ENCODE measurements at regions not wholly inside any gene's neighbourhood (a gene's known extent, or its start where the extent isn't known, plus 50 kb on each side); places are given as distances from the start of the nearest gene placed in this dataset.
"Not testable (repeated sequence)": the region's sequence is repeated elsewhere in the genome, so short reads cannot be mapped to it uniquely, and the experiment has no call there.

DNA sequence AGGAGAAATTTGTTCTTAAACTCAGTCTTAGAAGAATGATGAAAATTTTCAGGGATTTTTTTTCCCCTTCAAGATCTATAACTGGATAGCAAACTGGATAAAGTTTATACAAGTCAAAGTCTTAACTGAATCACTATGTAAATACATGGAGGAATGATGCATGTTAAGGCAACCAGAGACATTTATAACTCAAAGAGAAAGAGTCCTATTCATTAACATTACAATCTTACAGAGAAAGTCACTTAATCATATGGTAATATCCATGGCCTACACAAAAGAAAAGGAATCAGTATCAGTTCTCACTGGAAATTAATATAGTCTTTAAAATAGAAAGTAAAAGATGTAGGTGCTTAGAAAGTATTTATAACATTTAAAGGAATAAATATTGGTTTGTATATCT, 869.1 kb downstream of the TBL1XR1 start:
- intact Hi-C loops (cut with micrococcal nuclease), result no loop called here

DNA sequence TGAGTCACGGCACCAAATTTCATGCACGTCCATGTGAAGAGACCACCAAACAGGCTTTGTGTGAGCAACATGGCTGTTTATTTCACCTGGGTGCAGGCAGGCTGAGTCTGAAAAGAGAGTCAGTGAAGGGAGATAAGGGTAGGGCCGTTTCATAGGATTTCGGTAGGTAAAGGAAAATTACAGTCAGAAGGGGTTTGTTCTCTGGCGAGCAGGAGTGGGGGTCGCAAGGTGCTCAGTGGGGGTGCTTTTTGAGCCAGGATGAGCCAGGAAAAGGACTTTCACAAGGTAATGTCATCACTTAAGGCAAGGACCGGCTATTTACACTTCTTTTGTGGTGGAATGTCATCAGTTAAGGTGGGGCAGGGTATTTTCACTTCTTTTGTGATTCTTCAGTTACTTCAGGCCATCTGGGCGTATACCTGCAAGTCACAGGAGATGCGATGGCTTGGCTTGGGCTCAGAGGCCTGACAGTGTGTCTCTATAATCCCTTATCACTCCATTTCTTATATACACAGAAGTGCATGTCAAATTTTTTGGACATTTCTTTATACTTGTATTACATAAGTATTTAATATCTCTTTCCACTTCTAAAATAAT, 870.3 kb downstream of the TBL1XR1 start:
- intact Hi-C loops (cut with micrococcal nuclease); DNase-seq; ATAC-seq: not testable (repeated sequence)

More for the DNA sequence above, 869.1 kb downstream of the TBL1XR1 start:
- DNase-seq (no peak), ATAC-seq (no peak)

DNA sequence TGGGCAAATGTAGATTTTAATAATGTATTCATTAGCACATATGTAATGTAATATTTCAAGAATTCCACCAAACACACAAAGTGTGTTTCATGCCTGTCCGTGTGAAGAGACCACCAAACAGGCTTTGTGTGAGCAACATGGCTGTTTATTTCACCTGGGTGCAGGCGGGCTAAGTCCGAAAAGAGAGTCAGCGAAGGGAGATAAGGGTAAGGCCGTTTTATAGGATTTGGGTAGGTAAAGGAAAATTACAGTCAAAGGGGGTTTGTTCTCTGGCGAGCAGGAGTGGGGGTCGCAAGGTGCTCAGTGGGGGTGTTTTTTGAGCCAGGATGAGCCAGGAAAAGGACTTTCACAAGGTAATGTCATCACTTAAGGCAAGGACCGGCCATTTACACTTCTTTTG, 875.8 kb downstream of the TBL1XR1 start:
- ATAC-seq; intact Hi-C loops (cut with micrococcal nuclease); DNase-seq: not testable (repeated sequence)

DNA sequence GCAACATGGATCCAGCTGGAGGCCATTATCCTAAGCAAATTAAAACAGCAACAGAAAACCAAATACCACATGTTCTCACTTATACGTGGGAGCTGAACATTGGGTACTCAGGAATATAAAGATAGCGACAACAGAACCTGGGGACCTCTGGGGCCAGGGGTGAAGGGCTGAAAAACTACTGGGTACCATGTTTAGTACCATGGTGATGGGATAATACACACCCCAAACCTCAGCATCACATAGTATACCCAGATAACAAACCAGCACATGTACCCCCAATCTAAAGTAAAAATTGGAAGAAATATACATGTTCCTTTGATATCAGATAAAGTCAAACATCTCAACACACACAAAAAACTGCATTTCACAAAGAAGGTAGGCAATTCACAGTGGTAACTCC, 876.2 kb downstream of the TBL1XR1 start:
- DNase-seq (no peak), ATAC-seq (no peak)
- intact Hi-C loops (cut with micrococcal nuclease), result no loop called here

DNA sequence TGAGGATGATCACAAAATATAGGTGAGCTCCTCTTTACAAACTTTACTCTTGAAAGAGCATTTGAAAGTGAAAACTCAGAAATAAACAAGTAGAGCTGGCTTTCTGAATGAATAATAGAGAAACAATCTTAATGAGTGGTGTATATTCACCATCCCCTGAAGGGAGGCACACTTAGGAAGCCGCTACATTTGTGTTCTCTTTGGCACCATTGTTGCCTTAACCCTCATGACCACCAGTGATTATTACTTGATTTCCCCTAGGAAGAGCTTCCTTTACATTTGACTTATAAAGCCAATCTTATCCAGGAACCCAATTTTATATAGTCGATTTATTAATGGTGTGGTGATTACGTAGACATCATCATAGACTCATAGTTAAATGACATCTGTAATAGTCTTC, 883.9 kb downstream of the TBL1XR1 start:
- no peak for DNase-seq
- no peak for ATAC-seq
- intact Hi-C loops (cut with micrococcal nuclease), result no loop called here

DNA sequence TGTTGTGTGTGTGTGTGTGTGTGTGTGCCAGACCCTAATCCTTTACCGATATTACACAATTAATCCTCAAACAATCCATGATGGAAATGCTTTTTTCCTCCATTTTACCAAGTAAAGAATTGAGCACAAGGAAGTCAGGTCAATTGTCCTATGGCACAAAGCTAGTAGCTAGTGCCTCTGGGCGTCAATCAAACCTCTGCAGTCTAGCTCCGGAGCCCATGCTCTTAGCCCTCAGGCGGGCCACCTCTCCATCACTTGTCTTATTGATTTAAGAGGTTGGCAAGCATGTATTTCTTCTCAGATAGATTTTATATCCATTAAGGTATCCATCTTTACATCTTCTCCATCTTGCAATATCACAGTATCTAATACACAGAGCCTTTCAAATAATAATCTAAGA, 886.6 kb downstream of the TBL1XR1 start:
- DNase-seq (no peak), ATAC-seq (no peak)
- intact Hi-C loops (cut with micrococcal nuclease), result no loop called here

DNA sequence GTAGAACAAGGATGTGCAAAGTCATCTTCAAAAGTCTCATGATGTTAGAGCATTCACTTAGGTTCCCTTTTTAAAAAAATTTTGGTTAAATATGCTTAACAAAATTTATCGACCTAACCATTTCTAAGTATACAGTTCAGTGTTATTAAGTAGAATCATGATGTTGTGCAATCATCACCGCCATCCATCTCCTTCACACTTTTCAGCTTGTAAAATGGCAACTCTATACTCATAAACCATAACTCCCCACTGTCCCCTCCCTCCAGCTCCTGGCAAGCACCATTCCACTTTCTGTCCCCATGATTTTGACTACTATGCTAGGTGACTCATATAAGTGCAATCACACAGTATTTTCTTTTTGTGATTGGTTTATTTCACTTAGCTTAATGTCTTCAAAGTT, 895.0 kb downstream of the TBL1XR1 start:
- ATAC-seq (no peak), DNase-seq (no peak)
- intact Hi-C loops (cut with micrococcal nuclease), result no loop called here

DNA sequence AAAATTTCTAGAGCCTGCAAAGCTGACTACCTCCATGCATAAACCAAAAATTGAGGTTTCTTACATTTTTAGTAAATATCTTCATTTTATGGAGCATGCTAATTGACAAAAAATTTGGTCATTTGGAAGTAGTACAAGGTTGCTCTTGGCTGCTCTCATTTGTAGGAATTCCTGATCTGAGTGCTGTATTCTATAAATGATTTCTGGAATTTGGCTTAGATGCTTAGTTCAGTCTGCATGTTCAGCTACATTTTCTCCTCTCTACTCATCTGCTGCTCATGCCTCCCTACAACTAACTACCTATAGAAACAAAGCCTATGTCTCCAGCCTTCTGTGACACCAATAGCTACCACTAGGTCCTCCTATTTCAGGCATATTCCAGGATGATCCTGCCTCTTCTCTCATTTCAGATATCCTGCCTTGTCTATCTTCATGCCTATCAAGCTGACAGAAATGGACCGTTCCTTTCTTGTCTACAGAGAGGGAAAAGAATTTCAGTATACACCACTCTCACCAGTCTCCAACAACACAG, 901.1 kb downstream of the TBL1XR1 start:
- ATAC-seq (no peak), DNase-seq (no peak)
- intact Hi-C loops (cut with micrococcal nuclease), result no loop called here

DNA sequence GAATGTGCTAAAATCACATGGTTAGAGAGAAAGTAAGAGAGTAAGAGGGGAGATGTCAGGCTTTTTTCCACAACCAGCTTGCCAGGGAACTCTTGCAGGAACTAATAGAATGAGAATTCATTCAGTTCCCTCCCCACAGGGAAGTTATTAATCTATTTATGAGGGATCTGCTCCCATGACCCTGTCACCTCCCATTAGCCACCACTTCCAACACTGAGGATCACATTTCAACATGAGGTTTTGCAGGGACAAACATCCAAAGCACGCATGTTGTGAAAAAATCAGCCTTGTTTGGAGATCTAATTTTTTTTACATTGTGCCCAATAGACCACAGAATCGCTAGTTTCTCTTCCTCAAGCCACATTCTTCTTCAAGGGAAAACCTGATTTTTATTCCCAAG, 904.0 kb downstream of the TBL1XR1 start:
- intact Hi-C loops (cut with micrococcal nuclease), result no loop called here
- DNase-seq, result no peak
- no peak for ATAC-seq

DNA sequence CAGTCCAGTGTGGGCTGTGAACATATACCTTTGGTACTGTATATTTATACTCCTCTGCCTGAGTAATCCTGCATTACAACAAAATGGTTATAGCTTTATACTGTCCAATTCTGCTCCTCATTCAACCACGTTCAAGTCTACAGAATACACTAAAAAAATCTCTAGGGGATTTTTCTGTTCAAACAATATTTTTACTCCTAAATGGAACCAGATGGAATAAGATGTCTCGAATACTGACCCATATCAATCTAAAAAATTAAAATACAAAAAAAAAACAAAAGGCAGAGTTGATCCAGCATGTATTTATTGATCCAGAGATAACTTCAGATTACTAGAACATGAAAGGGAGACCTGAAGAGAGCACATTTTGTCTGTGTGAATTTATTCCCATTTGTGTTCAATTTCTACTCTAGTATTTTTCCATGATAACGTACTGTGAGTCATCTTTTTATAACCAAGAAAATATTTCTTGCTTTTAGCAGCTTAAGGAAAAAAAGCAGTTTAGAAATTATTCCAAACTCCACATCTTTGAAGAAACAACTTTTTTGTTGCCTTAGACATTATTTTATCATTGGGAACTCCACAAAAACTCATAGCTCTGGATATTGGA, 910.7 kb downstream of the TBL1XR1 start:
- DNase-seq (no peak), ATAC-seq (no peak)
- intact Hi-C loops (cut with micrococcal nuclease), result no loop called here

DNA sequence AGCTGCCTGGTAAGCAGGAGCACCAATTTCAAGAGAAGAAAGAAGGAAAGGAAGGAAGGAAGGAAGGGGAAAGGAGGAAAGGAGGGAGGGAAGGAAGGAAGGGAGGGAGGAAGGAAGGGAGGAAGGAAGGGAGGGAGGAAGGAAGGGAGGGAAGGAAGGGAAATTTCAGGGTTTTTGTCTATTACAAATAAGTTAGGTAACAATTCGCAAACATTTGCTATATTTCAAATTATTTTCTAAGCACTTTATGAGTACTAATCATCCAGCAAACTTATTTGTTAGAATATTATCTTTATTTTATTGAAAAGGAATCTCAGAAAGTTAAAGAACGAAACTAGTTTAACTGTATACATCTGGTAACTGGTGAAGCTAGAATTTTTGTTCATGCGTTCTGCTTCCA, 921.7 kb downstream of the TBL1XR1 start:
- intact Hi-C loops (cut with micrococcal nuclease), result no loop called here
- DNase-seq, result no peak
- no peak for ATAC-seq

DNA sequence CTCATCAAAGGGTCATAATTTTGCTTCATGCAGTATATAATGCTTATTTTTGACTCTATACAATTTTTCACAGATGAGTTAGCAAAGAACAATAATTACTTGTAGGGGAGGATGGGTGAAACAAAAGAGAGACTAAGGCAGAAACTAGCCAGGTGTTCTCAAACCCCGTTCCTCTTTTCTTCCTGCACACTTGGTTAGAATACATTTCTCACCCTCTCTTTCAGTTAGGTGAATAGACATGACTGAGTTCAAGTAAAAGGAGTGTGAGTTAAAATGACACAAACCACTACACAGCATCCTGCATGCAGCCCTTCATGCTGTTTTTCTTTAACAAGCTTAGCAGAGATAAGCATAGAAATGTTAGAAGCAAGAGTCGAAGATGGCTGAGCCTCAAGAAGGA, 922.2 kb downstream of the TBL1XR1 start:
- no peak for ATAC-seq
- intact Hi-C loops (cut with micrococcal nuclease), result no loop called here
- DNase-seq, result no peak

DNA sequence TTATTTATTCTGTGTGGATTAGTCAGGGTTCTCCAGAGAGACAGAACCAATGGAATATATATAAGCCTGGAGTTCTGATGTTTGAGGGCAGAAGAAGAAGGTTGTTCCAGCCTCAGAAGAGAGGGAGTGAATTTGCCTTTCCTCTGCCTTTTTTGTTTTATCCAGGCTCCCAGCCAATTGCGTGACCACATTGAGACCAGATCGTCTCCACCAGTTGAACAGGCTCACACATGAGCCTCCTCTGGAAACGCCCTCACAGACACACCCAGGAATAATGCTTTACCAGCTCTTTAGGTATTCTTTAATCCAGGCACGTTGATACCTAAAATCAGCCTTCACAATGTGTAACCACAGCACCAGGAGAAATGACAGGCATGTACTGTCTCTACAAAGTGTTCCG, 923.1 kb downstream of the TBL1XR1 start:
- ATAC-seq (no peak), DNase-seq (no peak)
- intact Hi-C loops (cut with micrococcal nuclease), result no loop called here

DNA sequence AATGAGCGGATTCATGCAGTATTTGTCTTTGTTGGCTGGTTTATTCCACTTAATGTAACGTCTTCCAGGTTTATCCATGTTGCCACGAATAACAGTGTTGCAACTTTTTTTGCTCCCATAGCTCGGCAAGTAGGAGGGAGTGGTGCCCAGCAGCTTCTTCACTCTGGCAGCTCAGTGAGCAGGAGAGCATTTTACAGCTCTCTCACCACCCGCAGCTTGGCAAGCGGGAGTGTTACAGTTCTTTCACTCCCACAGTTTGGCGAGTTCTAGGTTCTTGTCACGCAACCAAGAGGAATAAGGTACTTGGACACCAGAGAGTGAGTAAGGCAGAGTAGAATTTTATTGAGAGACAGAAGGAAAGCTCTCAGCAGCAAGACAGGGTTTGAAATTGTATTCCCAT, 935.2 kb downstream of the TBL1XR1 start:
- DNase-seq, result no peak
- ATAC-seq, result no peak
- intact Hi-C loops (cut with micrococcal nuclease), result no loop called here

DNA sequence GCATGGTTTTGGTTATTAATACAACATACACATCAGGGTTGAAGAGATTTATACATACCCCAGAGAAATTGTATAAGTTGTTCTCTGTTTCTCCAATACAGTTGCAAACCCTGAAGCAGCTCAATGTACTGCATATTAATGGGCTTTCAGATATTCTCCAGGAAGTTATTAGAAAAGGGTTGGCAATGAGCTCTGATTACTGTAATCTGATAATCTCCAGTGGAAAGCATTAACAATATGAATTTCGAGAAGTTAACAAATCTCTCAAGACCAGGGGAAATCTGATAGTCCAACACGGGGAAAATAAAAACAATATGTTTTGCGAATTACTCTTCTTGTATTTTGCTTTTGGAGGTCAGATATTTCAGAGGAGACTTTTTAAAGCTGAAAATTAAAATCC, 950.1 kb downstream of the TBL1XR1 start:
- intact Hi-C loops (cut with micrococcal nuclease), result no loop called here
- no peak for ATAC-seq

DNA sequence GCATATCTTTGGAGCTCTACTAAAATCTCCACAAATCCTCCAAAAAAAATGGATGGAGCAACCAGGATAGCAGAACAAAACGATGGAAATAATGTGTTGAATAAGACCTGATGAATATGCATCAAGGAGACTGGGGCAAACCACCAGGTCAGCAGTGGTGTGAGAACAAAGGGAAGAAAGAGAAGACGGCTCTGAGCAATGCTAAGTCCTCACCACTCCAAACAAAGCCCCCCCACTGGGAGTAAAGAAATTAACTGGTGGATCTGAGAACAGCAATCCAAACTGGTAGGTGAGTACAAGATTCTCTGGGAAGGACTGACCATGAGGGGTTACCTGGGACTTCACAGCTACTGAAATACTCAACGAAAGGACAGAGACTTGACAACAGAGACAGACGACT, 977.3 kb downstream of the TBL1XR1 start:
- intact Hi-C loops (cut with micrococcal nuclease), result no loop called here

More for the DNA sequence above, 950.1 kb downstream of the TBL1XR1 start:
- DNase-seq, result no peak

DNA sequence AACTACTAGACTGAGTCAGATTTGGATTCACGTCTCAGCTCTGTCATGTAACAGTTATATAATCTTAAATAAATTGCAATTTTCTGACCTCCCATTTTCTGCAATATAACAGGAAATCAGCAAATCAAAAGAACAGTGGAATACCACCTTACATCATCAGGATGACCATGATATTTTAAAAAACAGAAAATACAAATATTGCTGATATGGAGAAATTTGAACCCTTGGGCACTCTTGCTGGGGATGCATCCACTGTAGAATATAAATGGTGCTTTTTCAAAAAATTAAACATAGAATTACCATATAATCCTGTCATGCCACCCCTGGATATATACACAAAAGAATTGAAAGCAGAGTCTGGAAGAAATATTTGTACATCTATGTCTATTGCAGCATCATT, 982.5 kb downstream of the TBL1XR1 start:
- ATAC-seq (no peak), DNase-seq (no peak)
- intact Hi-C loops (cut with micrococcal nuclease), result no loop called here

More for the DNA sequence above, 977.3 kb downstream of the TBL1XR1 start:
- ATAC-seq, result no peak
- no peak for DNase-seq

DNA sequence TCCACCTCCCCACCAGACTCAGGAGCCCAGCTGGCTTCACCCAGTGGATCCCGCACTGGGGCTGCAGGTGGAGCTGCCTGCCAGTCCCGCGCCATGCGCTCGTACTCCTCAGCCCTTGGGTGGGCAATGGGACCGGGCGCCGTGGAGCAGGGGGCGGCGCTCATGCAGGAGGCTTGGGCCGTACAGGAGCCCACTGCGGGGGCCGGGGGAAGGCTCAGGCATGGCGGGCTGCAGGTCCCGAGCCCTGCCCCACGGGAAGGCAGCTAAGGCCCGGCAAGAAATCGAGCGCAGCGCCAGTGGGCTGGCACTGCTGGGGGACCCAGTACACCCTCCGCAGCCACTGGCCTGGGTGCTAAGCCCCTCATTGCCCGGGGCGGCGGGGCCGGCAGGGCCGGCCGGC, 984.0 kb downstream of the TBL1XR1 start:
- ATAC-seq; intact Hi-C loops (cut with micrococcal nuclease); DNase-seq: not testable (repeated sequence)

DNA sequence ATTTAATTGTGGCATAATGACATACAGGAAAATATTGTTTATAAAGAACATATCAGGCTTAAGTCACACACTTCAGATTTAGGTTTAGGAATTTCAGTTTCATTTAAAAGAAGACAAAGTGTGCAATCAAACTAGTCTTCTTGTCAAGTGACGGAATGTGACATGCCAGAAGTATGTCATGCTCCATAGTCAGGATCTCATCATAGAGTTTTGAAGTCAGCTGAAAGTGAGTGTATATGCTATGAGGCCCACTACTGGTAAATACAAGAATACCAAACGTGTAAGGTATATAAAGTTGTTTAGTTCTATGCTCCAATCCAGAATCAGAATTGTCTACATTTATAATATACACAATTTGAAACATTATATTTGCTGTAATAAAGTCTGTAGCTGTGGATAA, 988.4 kb downstream of the TBL1XR1 start:
- ATAC-seq (no peak), DNase-seq (no peak)
- intact Hi-C loops (cut with micrococcal nuclease), result no loop called here

DNA sequence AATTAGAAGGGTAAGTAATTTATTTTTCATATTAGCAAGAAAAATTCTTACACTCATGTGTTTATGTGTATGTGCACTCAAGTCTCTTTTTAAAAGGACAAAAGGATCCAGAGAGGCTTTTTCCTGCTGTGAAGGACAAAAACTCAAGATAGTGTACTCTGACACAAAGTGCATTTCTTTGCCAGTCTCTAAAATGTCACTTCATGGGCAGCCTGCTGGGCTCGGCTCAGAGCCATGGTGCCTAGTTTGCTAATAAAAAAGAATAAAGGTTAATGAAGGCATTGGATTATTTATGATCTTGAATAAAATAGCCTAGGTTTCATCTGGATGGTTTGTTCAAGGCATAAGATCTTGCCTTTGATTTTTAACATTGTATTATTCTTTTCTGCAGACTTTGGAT, 989.0 kb downstream of the TBL1XR1 start:
- intact Hi-C loops (cut with micrococcal nuclease), result no loop called here
- ATAC-seq, result no peak
- DNase-seq, result no peak

DNA sequence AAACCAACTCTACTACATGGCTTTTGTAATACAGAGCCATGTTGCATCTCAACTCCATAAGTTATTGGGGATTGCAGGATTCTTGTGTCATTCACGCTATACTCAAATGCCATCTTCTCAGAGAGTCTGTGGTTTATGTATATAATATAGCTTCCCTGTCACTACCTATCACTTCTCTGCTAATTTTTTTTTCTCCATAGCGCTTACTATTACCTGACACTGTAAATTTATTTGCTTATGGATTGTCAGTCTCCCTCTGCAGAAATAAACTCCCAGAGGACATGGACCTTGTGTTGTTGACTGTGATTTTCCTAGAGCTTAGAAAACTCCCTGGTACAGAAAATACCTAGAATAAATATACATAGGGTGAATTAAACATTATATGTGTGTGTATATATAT, 990.5 kb downstream of the TBL1XR1 start:
- ATAC-seq, result no peak
- DNase-seq, result no peak
- intact Hi-C loops (cut with micrococcal nuclease), result no loop called here

Data from left ventricle myocardium superior (tissue), 1 donor.